ENCODE measurements at regions not wholly inside any gene's neighbourhood (a gene's known extent, or its start where the extent isn't known, plus 50 kb on each side); places are given as distances from the start of the nearest gene placed in this dataset.

DNA sequence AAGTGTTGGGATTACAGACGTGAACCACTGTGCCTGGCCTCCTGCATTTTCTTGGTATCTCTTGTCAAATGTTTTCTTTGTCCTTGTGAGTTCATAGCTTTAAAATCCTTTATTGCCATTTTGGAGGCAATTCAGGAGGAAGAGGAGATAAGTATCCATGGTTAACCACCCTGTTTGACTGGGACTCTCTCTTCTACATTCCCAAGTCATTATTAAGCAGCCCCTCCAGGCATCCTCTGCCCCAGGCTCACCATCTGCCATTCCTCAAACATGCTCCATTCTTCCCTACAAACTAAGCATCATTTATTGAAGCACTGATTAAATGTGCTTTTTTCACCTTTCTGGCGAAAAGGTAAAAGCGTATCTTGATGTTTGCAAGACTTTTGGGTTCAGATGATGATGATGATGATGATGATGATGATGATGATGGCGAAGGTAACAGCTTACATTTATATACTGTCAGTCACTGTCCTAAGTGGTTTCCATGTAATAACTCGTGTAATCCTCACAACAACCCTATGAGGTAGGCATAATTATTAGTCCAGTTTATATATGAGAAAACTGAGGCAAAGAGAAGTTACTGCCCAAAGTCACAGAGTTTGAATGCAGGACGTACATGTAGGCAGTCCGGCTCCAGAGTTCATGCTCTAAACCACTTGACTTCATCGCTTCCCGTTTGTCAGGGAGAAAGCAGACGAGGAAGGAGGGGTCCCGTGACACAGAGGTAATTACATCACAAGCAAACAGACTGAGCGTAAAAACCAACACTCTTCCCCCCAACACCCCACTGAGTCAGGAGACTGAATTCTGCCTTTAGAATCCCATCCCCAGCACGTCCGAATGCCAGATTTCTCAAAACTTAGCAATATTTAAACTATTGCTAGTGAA lies 69.7 kb upstream of the ACKR3 start:
- no peak for DNase-seq

DNA sequence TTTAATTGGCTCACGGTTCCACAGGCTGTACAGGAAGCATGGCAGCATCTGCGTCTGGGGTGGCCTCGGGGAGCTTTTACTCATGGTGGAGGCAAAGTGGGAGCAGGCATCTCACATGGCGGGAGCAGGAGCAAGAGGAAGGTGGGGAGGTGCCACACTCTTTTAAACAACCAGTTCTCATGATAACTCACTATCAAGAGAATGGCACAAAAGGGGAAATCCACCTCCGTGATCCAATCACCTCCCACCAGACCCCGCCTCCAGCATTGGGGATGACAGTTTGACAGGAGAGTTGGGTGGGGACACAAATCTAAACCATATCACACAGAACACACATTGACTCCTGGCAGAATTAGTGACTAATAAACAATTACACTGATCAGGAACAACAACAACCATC lies 68.6 kb upstream of the ACKR3 start:
- DNase-seq, result no peak

DNA sequence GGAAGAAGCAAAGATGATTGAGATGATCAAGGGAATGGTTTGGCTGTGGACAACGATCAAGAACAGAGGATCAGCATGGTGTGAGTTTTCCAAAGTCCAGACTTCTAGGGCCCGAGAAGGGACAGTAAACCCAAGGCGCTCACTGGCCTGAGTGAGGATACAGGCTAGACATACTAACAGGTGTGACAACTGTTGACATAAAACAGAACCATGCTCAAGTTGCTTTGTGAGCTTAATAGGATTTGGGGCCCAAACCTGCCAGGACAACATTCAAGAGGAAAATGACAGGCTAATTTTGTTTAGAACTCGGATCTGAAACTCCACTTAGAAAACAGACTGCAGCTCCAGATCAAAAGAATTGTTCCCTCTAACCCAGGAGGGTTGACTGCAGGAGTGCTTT lies 68.1 kb upstream of the ACKR3 start:
- no peak for DNase-seq

DNA sequence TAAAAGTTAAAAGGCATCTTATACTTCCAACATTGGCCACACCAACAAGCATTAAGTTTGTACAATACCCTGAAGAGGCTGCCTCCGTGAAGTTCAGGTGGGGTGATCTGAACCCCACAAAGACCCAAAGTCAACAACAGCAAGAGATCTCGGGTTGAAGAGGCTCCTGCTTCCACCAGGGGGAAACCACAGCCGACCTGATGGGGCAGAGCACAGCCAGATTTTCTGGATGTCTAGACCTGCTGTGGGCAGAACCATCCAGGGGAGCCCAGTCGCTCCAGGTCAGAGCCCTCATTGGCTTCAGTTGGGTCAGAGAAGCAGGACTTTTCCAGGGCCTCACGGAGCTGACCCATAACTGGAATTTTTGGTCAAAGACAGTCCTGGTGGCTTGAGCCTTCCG lies 66.5 kb upstream of the ACKR3 start:
- no peak for DNase-seq

DNA sequence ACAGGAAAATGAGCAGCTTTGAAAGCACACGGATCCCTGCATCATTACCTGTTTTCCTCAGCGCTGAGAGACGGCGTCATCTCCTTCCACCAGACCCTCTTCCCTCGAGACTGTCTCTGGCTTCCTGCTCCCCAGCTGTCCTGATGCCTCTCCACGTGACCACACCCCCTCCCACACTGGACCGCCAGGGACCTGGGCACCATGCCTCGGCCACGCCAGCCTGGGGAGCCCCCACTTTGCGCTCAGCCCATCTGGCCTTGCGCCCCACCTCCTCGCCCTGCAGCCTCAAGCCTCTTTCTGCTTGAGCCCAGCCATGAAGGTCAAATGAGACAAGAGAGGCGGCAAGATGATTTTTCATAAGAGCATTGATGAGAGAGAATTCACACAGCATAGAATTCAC lies 66.0 kb upstream of the ACKR3 start:
- no peak for DNase-seq

DNA sequence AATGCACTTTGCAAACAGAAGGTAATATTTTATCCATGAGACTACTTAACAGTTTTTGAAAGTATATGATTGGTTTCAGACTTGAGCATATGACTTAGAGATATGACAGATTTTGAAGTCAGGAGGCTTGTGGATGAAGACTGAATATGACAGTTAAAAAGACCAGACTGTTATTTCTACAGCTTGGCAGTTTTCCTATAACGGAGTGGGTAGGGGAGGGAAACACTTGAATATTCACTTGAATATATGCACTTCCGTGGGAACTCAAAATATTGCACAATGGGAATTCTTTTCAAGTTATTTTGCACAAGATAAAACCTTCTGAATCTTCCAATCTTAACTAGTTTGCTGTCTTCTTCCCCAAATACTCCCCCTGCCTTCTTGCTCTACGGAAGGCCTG lies 64.6 kb upstream of the ACKR3 start:
- DNase-seq, result no peak

DNA sequence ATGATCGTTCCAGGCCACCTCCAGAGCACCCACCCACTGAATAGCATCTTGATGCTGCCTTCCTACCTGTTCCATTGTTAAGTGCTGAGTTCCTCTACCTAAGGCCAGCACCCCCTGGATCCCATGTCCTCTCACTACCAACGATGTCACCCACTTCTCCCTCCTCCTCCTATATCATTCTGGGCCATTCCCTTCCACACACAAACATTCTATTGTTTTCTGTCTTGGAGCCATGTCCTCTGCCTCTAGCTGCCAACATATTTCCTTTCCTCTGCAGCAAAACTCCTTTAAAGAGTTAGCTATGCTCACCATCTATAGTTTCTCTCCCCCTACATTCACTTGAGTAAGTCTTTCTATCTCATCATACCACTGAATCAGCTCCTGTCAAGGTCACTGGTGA lies 64.0 kb upstream of the ACKR3 start:
- DNase-seq, result no peak

DNA sequence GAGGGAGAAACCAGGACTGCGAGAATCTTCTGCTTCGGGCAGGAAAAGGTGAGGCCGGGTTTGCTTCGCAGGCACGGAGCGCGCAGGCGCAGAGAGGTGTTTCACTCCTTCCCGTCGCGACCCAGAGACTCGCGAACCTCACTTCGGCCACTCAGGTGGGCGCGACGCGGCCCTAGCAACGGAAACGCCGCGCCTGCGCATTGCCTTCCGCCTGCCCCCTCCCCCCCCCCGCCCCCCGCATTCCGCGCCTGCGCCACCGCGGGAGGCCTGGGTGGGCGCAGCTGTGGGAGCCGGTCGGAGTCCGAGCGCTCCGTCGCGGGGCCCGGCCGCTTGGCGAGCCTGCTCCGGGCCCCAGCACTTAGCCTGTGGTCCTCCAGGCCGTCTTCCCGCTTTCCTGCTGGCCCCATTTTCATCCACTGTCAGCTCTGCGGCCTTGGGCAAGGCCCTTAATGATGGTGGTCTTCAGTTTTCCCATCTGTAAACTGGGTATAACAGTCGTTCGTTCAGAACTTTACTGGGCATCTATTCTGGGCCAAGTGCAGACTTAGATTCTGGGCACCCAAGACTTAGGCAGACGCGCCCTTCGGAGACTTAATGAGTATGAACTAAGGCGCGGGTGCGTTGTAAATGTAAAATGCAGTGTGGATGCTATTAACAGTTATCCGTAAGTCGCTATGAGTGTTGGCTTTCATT lies 62.1 kb upstream of the ACKR3 start:
- DNase-seq, result no peak

DNA sequence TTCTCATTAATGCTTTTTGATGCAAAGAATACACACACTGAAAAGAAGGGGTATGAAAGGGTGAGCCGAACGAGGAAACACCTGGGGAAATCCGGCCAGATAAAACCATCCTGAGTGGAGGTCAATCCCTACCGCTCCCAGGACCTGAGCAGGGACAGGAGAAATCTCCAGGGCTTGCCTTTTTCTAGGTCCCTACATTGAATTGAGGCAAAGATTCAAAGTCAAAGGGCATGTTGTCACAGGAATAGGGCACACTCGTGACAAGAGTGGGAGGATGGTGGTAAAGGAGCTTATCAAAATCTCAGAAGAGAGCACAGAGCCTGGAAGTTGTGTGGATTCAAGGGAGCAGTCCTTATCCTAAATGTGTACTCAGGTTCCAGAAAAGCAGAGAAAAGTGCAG lies 61.2 kb upstream of the ACKR3 start:
- no peak for DNase-seq

DNA sequence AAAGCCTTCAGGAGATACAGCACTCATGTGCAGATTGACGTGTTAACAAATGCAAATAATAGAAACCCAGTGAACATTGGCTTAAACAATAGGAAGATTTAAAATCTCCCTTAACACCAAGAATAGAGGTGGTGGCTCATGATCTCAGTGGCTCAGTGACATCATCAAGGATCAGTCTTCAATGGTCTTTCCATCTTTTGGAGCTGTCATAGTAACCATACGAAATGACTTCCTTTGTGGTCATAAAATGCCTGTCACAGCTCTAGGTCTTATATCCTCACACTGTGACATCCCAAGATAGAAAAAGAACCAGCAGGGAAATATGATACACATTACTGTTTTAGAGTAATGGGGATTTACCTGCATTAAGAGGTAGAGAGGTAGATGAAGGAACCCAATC lies 59.6 kb upstream of the ACKR3 start:
- DNase-seq, result no peak

DNA sequence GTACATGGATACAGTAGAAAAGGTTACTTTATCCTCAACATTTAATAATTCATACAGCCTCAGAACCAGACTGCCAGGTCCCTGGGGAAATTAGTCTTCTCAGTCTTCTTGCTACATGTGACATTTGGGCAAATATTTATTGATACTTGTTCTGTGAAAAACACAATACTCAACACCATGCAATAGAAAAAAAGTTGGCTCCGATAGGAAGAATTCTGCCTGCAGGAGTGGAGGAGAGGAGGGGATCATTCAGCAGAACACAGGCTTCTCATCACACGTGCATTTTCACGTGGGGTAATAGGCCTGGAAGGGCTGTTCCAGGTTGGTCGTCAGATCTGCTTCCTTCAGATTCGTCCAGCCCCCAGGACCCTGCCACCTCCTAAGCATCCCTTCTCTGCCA lies 58.4 kb upstream of the ACKR3 start:
- DNase-seq, result peak; percentile 17

DNA sequence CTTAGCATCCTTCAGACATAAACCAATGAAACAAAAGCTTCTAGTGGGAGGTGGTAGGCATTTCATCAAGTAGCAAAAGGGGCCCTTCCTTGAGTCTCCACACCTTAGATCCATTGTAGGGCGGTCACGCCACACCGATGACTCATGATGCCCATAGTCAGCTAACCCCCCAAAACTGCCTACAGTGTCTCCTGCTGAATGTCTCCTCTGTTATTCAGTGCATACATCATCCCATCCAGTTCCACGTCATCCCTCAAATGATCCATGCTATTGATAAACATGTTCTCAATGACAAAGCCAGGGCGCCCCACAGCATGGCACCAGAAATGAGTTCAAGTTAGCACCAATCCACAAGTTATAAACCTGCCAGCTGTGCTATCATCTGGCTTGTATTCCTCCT lies 57.4 kb upstream of the ACKR3 start:
- DNase-seq, result no peak

DNA sequence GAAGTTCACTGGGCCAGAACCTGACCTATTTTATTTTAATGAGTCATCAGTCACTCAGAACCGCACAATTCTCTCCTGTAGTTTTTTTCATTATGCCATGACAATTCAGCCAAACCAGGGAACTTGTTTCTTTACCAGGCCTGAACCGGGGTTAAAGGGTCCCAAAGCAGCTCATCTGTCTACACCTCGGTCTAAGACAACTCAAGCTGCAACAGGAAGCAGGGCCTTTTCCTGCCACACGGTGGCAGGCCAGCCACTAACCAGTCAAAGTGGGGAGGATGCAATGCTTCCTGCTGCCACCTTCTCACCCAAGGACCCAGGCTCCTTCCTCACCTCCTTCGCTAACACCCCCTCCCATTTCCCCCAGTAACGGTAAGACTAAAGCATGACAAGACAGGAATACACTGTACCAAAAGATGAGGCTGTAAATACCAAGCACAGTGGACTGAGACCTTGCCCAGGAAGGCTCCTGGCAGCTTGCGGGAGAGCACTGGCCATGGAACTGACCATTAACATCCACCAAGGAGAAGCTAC lies 56.7 kb upstream of the ACKR3 start:
- no peak for DNase-seq

DNA sequence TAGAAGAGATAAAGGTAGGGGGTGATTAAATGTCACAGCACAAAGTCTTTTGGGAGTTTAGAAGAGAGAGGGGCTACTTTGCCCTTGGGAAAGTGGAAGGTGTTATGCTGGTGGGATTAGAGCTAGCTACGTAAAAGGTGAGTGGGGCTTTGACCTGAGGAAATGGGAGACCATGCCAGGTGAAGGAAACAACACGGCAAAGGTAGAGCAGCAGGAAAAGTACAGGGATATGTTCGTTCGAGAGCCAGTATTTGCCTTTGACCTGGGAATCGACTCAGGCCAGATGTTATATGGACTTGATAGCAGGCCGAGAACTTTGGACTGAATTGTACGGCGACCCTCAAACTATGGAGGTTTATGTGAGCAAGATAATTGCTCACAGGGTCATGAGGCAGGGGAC lies 55.7 kb upstream of the ACKR3 start:
- DNase-seq, result no peak

DNA sequence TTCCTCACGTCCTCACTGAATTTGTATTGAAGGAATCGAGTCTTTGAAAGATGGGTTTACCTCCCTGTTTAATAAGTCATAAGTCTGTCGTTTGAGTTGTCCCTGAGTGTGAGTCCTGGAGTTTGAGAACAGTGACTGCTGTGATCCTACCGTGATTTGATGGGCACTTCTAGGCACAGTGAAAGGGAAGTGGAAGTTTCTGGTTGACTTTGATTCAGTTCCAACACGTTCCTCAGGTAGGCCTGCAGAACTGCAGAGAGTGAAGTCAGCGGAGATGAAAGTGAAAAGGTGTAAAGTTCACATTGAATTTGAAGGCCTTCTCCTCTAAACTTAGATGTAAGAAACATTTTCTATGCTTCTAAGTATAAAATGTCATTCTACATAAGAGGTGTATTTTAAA lies 52.9 kb upstream of the ACKR3 start:
- DNase-seq, result no peak

DNA sequence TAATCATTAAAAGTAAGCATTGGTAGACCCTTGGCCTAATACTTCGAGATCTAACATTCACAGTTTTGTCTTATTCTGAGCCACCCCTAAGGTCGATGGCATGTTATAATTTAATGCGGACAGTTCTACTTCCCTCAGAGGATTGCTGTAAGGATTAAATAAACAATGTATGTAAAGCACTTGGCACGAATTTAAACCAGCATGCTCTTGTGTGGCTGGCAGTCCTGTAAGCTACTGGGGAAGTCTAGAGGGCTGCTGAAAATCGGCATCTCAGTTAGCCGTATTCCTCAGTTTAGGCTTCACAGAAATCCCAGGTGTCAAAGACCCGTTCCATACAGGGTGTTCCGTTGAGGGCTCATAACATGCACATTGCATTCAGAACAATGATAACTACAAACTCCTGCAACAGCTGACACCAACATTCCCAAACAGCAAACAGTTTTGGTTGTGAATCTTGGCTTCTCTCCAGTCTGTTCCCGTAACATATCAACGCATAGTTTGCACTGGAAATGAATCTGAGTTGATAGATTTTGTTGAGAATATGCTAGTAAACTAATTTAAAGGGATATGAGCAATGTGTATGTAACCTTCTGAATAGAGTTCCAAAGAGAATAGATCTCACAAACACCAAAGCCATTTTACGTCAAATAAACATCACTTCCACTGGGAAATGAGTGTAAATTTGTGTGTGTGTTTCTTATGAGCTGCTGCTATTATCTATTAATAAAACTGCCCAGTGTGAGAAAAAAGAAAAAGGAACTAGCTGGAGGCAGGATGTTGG lies 52.2 kb upstream of the ACKR3 start:
- no peak for DNase-seq

Measured in NCI-H2171 (cell line).